HEK293T (cell line): ENCODE measurements at regions not wholly inside any gene's neighbourhood (a gene's known extent, or its start where the extent isn't known, plus 50 kb on each side); places are given as distances from the start of the nearest gene placed in this dataset.

Experiments used
- ARNT ChIP-seq: fragments of 450-650 bp; IDR thresholded peaks from 2 replicates; pipeline ENCODE4 v1.6.1; 2017; ENCODE audit warnings: mild to moderate bottlenecking
- BHLHE40 ChIP-seq: fragments of 450-650 bp; IDR thresholded peaks from 2 replicates; pipeline ENCODE4 v1.6.1; 2016; ENCODE audit warnings: mild to moderate bottlenecking, moderate library complexity, borderline replicate concordance
- CTBP1 ChIP-seq: fragments of 450-650 bp; IDR thresholded peaks from 2 replicates; pipeline ENCODE4 v1.6.1; 2016; ENCODE audit warnings: borderline replicate concordance
- ELF4 ChIP-seq: fragments of 450-650 bp; IDR thresholded peaks from 2 replicates; pipeline ENCODE4 v1.6.1; 2017; ENCODE audit warnings: antibody characterized with exemption
- FOXA1 ChIP-seq: fragments of 450-650 bp; IDR thresholded peaks from 2 replicates; pipeline ENCODE4 v1.6.1; 2016; ENCODE audit warnings: mild to moderate bottlenecking
- FOXK2 ChIP-seq: fragments of 450-650 bp; IDR thresholded peaks from 2 replicates; pipeline ENCODE4 v1.6.1; 2016; ENCODE audit warnings: mild to moderate bottlenecking
- FOXM1 ChIP-seq: fragments of 450-650 bp; IDR thresholded peaks from 2 replicates; pipeline ENCODE4 v1.6.1; 2017; ENCODE audit warnings: mild to moderate bottlenecking, borderline replicate concordance
- HDGF ChIP-seq: fragments of 450-650 bp; IDR thresholded peaks from 2 replicates; pipeline ENCODE4 v1.6.1; 2017; ENCODE audit warnings: antibody characterized with exemption, borderline replicate concordance
- L3MBTL2 ChIP-seq: fragments of 450-650 bp; conservative IDR thresholded peaks from 2 replicates; pipeline ENCODE4 v1.6.1; 2016; ENCODE audit warnings: mild to moderate bottlenecking
- SP1 ChIP-seq: fragments of 450-650 bp; IDR thresholded peaks from 2 replicates; pipeline ENCODE4 v1.6.1; 2017
- SUZ12 ChIP-seq: fragments of 450-650 bp; IDR thresholded peaks from 2 replicates; pipeline ENCODE4 v1.6.1; 2016; ENCODE audit warnings: mild to moderate bottlenecking
- TARDBP ChIP-seq: fragments of 450-650 bp; IDR thresholded peaks from 2 replicates; pipeline ENCODE4 v1.6.1; 2016
- ZNF384 ChIP-seq: fragments of 450-650 bp; IDR thresholded peaks from 2 replicates; pipeline ENCODE4 v1.6.1; 2016
- TF ChIP-seq, protein P1 (sequence below): fragments of 450-650 bp; IDR thresholded peaks from 2 replicates; pipeline ENCODE4 v1.6.1; 2016

DNA sequence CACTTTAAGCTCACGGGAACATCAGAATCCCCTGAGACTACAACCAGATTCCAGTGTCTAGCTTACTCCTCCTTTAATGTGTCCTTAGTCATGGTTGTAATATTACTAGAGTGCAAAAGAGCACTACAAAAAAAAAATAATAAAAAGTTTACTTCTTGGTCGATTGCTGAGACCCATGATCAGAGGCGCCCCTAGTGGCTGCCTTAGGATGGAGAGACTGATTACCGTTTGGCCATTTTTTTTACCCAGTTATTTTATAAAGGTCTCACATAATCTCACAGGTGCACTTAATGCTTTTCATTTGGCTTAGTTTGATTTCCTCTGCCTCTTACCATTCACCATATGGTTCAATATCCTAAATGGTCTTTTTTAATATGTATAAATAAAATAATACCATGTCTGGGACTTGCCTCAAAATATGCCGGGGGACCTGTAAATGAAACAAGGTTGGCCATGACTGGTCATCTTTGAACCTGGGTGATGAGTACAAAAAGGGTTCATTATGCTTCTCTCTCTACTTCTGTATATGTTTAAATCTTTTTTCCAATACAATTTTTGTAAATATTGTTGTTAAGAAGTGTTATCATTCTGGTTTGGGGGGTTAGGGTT, 331.5 kb upstream of the NFE2L3 start:
- TF ChIP-seq ZNF384 (peak; percentile 72), TARDBP (no peak), SP1 (no peak), BHLHE40 (no peak), SUZ12 (no peak), FOXM1 (no peak), FOXK2 (no peak), L3MBTL2 (no peak), CTBP1 (no peak), FOXA1 (no peak), ARNT (no peak), HDGF (no peak), ELF4 (no peak)
- TF ChIP-seq, protein P1, sequence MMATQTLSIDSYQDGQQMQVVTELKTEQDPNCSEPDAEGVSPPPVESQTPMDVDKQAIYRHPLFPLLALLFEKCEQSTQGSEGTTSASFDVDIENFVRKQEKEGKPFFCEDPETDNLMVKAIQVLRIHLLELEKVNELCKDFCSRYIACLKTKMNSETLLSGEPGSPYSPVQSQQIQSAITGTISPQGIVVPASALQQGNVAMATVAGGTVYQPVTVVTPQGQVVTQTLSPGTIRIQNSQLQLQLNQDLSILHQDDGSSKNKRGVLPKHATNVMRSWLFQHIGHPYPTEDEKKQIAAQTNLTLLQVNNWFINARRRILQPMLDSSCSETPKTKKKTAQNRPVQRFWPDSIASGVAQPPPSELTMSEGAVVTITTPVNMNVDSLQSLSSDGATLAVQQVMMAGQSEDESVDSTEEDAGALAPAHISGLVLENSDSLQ = no peak
